MCF 10A (cell line): ENCODE measurements at regions not wholly inside any gene's neighbourhood (a gene's known extent, or its start where the extent isn't known, plus 50 kb on each side); places are given as distances from the start of the nearest gene placed in this dataset.
A peak's percentile ranks its signal among the peaks of the same experiment; 100 is the strongest.

Source experiments
- BruUV-seq: library from RNA; stranded (reverse); fragments of 400-500 nt; replicated peaks from 2 replicates; lab custom pipeline; 2021; lab: Mats Ljungman, UMichigan
- CTCF ChIA-PET: fragments of 300-600 bp; sonication (Branson Sonifier 250); formaldehyde crosslinking; extraction: SDS; loops from one replicate; lab custom pipeline; 2021; ENCODE audit warnings: antibody characterized with exemption, inconsistent platforms; lab: Yijun Ruan, JAX
- POLR2A ChIA-PET: fragments of 300-600, 350-650 bp; sonication (Branson Sonifier 250); formaldehyde crosslinking; extraction: SDS; loops from one replicate; lab custom pipeline; 2020; ENCODE audit warnings: antibody characterized with exemption, inconsistent platforms; lab: Yijun Ruan, JAX
- DNase-seq: peaks from one replicate; pipeline ENCODE4 v3.0.0-alpha.2; 2018; ENCODE audit not compliant: unreplicated experiment
- H3K27ac Mint-ChIP-seq: one replicate; pipeline ENCODE4 v1.8.0; 2022; ENCODE audit warnings: mild to moderate bottlenecking, low read depth, mixed read lengths; ENCODE audit not compliant: unreplicated experiment
- H3K27me3 Mint-ChIP-seq: one replicate; pipeline ENCODE4 v1.8.0; 2022; ENCODE audit warnings: mixed read lengths; ENCODE audit not compliant: insufficient read depth, unreplicated experiment
- H3K36me3 Mint-ChIP-seq: one replicate; pipeline ENCODE4 v1.8.0; 2022; ENCODE audit warnings: mild to moderate bottlenecking, moderate library complexity, mixed read lengths; ENCODE audit not compliant: insufficient read depth, unreplicated experiment
- H3K4me1 Mint-ChIP-seq: one replicate; pipeline ENCODE4 v1.8.0; 2022; ENCODE audit warnings: mixed read lengths; ENCODE audit not compliant: insufficient read depth, unreplicated experiment
- H3K4me3 Mint-ChIP-seq: one replicate; pipeline ENCODE4 v1.8.0; 2022; ENCODE audit warnings: mild to moderate bottlenecking, moderate library complexity, mixed read lengths; ENCODE audit not compliant: unreplicated experiment
- H3K9me3 Mint-ChIP-seq: one replicate; pipeline ENCODE4 v1.8.0; 2022; ENCODE audit warnings: mixed read lengths; ENCODE audit not compliant: unreplicated experiment
- intact Hi-C: fragments of 100-400 bp; cut with micrococcal nuclease; formaldehyde crosslinking; loops from 2 replicates; pipeline ENCODE4 v1.14.1; 2022
- TF ChIP-seq, protein P1 (sequence below): fragments of 200-600 bp; IDR thresholded peaks from one replicate; pipeline ENCODE4 v1.8.0; 2022; ENCODE audit warnings: antibody characterized with exemption, mild to moderate bottlenecking; ENCODE audit not compliant: unreplicated experiment

DNA sequence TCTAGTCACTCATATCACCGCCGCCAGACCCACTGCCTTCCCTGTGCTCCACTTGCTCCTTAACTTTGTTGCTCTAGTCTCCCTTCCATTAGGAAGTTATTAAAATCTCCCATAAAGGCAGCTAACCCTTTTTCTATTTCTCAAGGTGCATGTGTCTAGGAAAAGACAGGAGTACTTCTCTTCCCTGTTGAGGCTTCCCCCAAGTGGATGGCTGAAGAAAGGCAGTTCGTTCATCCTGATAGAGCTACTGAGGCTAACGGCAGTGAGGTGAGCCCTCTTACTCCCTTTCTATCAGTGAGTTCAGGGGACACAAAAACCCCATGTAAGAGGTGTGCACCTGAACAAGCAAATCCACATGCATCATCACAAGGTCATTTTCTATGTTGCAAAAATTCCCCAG lies 397.8 kb downstream of the IGSF11 start:
- H3K27ac Mint-ChIP-seq, result no peak overlapping the region
- intact Hi-C loops, result loop anchor here (1.0 kb wide), 2 partner anchors 180 to 508 kb away; no protein-coding TSS in a partner anchor
- no peaks in the 10 kb centered on the region for H3K36me3 Mint-ChIP-seq
- H3K4me3 Mint-ChIP-seq, result no peak overlapping the region
- H3K4me1 Mint-ChIP-seq, result peaks cover 11% of the 10 kb centered on the region
- ChIA-PET POLR2A (interaction anchor here (0.6 to 0.7 kb wide), 2 partner anchors 73 to 235 kb away, joined by 4 to 5 read pairs; no protein-coding TSS in a partner anchor), CTCF (interaction anchor here (0.7 to 2.3 kb wide), 17 partner anchors 9 to 1866 kb away, joined by 3 to 8 read pairs (median 4); no protein-coding TSS in a partner anchor)
- H3K9me3 Mint-ChIP-seq, result no peaks in the 10 kb centered on the region
- no TSS peak for BruUV-seq
- TF ChIP-seq, protein P1, sequence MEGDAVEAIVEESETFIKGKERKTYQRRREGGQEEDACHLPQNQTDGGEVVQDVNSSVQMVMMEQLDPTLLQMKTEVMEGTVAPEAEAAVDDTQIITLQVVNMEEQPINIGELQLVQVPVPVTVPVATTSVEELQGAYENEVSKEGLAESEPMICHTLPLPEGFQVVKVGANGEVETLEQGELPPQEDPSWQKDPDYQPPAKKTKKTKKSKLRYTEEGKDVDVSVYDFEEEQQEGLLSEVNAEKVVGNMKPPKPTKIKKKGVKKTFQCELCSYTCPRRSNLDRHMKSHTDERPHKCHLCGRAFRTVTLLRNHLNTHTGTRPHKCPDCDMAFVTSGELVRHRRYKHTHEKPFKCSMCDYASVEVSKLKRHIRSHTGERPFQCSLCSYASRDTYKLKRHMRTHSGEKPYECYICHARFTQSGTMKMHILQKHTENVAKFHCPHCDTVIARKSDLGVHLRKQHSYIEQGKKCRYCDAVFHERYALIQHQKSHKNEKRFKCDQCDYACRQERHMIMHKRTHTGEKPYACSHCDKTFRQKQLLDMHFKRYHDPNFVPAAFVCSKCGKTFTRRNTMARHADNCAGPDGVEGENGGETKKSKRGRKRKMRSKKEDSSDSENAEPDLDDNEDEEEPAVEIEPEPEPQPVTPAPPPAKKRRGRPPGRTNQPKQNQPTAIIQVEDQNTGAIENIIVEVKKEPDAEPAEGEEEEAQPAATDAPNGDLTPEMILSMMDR, result peak; percentile 32
- no peaks in the 10 kb centered on the region for H3K27me3 Mint-ChIP-seq
- peak; percentile 45 for DNase-seq

DNA sequence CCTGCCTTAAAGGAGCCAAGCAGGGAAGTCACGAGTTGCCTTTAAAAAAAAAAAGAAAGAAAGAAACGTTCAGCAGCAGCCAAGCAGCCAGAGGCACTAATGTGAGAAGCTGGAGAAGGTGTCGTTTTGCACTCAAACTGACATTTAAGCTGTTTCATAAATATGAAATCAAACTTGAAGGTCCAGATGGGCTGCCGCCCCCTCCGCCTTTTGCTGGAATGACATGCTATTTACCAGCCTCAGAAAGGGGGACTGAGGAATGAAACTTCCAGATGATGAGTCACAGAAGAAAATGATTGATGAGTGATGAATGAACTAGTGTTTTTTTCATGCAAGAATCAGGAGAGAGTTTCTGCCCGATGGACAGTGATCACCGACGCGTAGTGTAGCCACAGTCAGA lies 396.8 kb downstream of the IGSF11 start:
- Mint-ChIP-seq H3K27me3 (no peaks in the 10 kb centered on the region), H3K9me3 (no peaks in the 10 kb centered on the region), H3K27ac (no peak overlapping the region), H3K4me1 (peaks cover 11% of the 10 kb centered on the region), H3K4me3 (no peak overlapping the region), H3K36me3 (no peaks in the 10 kb centered on the region)
- ChIA-PET CTCF (interaction anchor here (0.6 to 2.3 kb wide), 16 partner anchors 7 to 1867 kb away, joined by 3 to 8 read pairs (median 4); no protein-coding TSS in a partner anchor), POLR2A (interaction anchor here (0.6 kb wide), 1 partner anchor 63 kb away, joined by 3 read pairs; no protein-coding TSS in a partner anchor)
- intact Hi-C loops, result loop anchor here (1.0 kb wide), 2 partner anchors 179 to 509 kb away; no protein-coding TSS in a partner anchor
- no TSS peak for BruUV-seq
- TF ChIP-seq, protein P1, result no peak
- DNase-seq, result no peak

DNA sequence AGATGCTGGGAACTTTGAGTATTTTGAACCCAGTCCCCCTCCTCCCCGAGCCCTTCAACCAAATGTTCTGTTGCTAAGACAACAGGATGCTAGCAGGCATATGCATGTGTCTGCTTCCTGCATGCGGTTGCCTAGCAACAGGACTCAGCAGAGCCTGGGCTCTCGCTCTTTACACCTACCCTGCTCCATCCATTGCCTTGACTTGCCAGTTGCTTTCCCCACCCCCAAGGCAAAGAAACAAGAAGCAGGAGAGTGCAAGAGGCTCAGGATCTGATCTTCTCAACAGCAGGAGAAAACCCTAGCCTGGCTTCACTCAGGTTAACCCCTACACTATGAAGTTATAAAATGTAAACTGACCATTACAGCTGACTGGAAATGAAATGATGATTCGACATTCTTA lies 393.0 kb downstream of the IGSF11 start:
- ChIA-PET POLR2A (no interaction called here), CTCF (interaction anchor here (0.6 to 2.0 kb wide), 3 partner anchors 12 to 1582 kb away, joined by 3 to 5 read pairs (median 5); no protein-coding TSS in a partner anchor)
- intact Hi-C loops, result no loop called here
- DNase-seq, result no peak
- Mint-ChIP-seq H3K9me3 (no peaks in the 10 kb centered on the region), H3K36me3 (no peaks in the 10 kb centered on the region), H3K4me3 (no peak overlapping the region), H3K4me1 (peaks cover 6% of the 10 kb centered on the region), H3K27me3 (no peaks in the 10 kb centered on the region), H3K27ac (peak overlapping the region; percentile 4)
- TF ChIP-seq, protein P1, result no peak
- no TSS peak for BruUV-seq

DNA sequence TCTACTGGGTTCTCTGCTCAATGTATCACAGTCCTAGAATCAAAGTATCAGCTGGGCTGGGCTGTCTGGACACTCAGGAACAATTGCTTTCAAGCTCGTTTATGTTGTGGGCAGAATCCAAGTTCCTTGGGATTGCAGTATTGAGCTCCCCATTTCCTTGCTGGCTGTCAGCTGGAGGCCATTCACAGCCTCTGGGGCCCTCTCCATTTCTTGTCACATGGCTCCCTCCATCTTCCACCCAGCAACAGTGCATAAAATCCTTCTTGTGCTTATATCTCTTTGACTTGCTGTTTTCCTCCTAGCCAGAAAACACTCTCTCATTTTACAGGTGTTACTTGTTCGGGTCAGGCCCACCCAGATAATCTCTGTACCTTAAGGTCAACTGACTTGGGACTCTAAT lies 363.5 kb downstream of the IGSF11 start:
- no peaks in the 10 kb centered on the region for H3K36me3 Mint-ChIP-seq
- no peaks in the 10 kb centered on the region for H3K4me1 Mint-ChIP-seq
- DNase-seq, result no peak
- no peak overlapping the region for H3K27ac Mint-ChIP-seq
- BruUV-seq, result no TSS peak
- intact Hi-C loops, result no loop called here
- H3K4me3 Mint-ChIP-seq, result no peak overlapping the region
- no peaks in the 10 kb centered on the region for H3K9me3 Mint-ChIP-seq
- ChIA-PET POLR2A (interaction anchor here (1.6 kb wide), 1 partner anchor 8 kb away, joined by 3 read pairs; no protein-coding TSS in a partner anchor), CTCF (no interaction called here)
- TF ChIP-seq, protein P1, result no peak
- H3K27me3 Mint-ChIP-seq, result no peaks in the 10 kb centered on the region
